ENCODE measurements at regions not wholly inside any gene's neighbourhood (a gene's known extent, or its start where the extent isn't known, plus 50 kb on each side); places are given as distances from the start of the nearest gene placed in this dataset.

DNA sequence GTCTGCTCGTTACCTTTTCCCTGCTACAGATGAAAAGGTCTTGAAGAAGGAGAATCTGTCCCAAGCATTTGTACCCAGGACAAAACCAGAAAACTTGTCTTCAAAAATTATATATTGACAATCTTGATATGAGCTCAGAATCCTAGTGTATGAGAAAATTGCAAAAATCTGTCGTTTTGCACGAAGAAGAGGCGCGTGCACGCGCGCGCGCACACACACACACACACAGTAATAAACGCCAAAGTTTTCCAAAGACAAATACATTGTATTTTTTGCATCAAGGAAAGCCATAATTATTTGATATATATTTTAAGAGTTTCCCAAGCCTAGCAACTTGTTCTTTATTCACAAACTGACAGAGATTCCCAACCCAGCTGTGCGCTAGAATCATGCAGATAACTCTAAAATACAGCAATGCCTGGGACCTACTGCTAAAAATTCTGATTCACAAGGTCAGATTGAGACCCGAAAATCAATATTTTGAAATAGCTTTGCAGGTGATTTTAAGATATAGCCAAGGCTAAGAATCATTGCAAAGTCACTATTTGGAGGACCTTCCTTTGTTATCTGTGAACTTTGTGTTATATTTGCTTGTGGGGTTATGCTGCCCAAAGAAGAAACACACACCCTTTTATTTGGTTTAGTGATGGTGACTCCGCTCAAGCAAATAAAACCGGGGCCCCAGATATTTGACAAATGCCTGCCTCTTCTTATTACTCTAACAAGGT, 1287.7 kb upstream of the CDH6 start:
- no peak for DNase-seq

DNA sequence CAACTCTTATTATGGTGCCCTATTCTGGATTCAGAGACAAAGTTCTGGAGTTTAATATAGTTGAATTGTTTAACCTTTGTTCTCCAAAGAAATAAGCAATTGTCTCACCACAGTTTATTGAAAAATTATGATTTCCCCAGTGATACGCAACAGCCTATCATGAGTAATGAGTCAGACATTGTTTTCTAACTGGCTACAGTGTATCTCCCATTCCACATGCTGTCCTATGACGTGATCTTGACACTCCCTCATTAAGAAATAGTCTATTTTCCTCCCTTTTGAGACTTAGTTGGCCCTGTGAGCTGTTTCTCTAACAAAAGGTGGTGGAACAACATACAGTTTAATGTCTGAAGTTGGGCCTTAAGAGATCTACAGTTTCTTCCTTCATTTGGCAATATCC, 1290.6 kb upstream of the CDH6 start:
- DNase-seq = no peak

DNA sequence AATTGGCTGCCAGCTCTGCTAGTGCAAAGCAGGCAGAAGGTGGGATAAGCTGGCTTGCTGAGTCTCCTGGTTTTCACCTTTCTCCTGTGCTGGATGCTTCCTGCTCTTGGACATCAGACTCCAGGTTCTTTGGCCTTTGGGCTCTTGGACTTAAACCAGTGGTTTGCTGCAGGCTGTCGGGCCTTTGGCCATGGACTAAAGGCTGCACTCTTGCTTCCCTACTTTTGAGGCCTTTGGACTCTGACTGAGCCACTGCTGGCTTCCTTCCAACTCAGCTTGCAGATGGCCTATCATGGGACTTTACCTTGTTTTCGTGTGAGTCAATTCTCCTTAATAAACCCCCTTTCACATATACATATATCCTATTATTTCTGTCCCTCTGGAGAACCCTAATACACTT, 1293.9 kb upstream of the CDH6 start:
- DNase-seq = no peak

DNA sequence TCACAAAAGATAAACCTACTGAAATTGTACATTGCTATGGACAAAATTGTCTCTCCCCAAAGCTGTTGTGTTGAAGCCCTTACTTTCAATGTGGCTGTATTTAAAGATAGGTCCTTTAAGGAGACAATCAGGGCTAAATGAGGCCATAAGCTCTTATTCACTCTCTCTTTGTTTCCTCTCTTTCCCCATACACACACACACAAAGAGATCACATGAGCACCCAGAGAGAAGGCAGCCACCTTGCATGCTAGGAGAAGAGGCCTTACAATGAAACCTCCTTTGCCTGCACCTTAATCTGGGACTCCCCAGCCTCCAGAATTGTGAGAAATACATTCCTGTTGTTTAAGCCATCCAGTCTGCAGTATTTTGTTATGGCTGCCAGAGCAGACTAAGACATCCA, 1295.6 kb upstream of the CDH6 start:
- DNase-seq = no peak

DNA sequence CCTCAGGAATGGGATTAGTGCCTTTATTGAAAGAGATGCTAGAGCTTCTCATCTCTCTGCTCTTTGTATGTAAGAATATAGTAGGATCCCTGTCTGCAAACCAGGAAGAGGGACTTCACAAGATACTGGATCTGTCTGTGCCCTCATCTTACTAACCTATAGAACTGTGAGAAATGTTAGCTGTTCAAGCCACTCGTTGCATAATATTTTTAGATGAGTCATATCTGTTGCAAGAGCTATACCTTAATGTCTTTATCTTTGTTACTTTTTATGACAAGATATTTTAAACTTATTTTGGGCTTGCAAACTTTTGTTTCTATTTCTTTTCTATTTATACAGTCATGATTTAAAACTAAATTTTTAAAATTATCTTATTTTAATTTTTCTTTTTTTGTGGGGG, 1296.8 kb upstream of the CDH6 start:
- no peak for DNase-seq

DNA sequence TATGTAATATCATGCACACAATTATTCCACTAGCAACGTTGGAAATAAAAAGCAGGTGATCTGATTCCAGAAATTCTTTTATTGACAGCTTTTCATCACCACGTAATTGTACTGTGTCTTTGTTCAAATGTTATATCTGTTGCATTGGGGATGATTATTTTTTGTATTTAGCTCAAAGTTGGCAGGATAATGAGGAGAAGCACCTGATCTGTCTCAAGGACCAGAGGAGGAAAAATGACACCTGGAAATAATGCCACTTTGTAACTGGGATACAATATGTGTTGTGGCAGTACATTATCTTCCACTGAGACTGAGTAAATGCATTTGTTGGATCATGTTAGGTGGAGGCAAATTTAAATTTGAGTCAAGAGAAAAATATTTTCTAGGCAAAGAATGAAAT, 1298.8 kb upstream of the CDH6 start:
- no peak for DNase-seq

DNA sequence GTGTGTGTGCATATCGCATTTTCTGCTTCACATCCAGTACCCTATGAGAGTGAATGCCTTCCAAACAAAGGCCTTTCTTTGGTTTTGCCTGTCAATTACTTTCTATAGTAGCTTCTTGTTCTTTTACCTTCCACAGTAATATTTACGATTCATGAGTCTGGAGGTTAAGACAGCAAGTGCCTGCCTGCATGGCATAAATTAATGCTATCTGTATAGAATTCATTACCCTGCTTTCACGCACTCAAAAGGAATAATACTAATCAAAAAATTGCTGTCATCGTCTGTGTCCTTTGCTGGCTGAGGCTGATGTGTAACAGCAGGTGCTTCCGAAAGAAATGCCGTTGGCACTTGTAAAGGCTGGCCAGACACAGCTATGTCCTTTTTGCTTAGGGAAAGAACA, 1304.4 kb upstream of the CDH6 start:
- DNase-seq = no peak

DNA sequence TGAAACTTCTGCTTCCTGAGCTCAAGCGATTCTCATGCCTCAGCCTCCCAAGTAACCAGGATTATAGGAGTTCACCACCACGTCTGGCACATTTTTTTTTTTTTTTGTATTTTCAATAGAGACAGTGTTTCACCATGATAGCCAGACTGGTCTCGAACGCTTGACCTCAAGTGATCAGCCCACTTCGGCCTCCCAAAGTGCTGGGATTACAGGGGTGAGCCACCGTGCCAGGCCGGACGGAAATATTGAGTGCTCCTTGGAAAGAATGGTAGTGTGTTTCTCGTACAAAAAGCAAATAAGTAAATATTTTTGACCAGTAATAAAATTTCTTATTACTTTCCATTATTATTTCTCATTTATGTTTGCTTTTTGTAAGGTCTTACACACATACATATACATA, 1307.9 kb upstream of the CDH6 start:
- DNase-seq = no peak

DNA sequence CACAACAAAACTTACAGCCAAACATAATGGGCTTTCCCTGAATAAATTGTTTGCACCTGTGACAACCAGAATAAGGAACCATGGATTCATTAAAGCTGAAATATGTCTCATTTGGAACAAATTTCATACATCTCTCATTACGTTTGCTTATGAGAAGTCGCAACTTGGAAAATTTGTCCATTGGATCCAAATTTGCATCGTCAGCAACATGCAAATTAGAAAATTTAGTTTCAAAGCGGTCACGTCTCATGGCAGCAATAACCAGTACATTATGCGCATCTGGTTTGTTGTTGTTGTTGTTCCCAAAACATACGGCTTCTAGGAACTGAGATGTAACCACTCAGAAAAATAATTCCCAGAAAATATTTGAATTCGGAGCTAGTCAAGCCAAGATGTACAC, 1311.5 kb upstream of the CDH6 start:
- DNase-seq = no peak

DNA sequence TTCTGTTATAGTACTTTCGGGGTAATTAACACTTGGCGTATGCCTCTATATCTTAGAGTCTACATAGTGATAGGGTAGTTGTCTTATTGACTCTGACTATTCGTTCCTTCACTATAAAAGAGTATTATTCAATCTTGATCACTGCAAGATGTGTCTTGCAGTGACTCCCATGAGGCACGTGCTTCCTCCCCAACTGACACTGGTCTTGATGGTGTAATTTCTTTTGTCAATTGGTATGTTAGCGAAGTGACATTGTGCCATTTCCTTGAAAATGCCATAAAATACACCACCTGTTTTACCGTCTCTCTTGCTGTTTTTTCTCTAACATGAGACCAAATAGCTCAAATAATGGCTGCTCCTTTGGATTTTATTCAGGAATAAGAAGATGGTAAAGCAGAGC, 1314.1 kb upstream of the CDH6 start:
- no peak for DNase-seq

DNA sequence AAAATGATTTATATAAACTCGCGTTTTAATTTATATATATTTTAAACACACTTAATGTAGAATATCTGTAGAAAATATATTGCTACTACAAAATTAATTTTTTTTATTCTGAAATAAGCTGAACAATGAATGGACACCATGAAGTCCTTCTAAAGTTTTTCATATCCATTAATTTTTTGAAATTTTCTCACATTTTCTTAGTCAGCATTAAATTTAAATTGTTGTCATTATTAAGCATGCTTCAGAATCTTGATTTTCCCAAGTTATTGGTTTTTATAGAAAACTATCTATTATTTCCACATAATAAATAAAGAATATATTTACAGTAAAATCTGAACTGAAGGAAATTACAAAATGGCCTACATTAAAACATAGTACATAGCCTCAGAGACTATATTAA, 1314.9 kb upstream of the CDH6 start:
- DNase-seq = no peak

DNA sequence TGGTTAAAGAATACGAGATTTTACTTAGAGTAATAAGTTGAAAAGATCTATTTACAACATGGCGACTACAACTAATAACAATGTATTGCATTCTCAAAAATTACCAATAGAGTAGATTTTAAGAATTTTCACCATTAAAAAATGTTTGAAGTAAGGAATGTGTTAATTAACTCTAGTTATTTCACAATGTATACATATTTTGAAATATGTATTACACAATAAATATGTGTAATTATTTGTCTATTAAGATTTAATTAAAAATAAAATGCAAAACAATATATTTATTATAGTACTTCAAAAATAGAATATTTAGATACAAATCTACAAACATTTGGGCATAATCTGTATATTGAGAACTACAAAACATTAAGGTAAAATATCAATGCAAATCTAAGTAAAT, 1326.3 kb upstream of the CDH6 start:
- no peak for DNase-seq

DNA sequence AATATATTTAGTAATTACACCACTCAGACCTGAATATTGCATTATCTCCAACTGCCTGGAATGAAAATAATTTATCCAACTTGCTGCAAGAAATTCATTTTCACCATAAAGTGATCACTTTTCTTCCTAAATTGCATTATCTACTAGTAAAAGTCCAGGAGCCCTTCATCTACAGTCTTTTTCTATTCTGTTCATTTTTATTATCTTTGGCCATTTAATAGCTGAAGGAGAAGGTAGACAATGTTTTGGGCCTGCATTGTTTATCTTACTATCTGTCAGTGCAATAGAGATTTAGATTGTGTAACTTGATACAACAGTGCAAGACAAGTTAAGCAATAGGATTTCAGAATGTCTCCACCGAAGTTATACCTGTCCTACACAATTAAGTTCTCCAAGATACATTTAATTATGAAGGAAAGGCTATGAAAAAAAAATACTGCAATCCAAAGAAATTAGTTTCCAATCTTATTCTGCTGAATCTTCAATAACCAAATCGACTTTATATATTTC, 1339.7 kb upstream of the CDH6 start:
- peak; percentile 20 for DNase-seq

DNA sequence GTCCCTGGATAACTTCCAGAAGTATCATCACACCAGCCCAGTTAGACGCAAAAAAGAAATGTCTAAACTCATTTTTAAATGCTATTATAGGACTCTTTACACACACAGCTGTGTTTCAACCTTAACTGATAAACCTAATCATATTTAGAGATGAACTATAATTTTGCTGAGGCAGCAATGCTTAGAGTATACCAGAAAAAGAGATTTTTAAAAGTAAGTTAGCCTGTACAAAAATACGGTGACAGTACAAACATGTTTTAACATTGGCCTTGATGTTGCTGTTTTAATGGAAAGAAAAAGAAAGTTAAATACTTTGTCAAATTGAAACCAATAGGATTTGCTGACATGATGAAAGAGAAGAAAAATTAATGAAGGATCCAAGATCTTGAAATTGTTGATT, 1341.2 kb upstream of the CDH6 start:
- DNase-seq = no peak

DNA sequence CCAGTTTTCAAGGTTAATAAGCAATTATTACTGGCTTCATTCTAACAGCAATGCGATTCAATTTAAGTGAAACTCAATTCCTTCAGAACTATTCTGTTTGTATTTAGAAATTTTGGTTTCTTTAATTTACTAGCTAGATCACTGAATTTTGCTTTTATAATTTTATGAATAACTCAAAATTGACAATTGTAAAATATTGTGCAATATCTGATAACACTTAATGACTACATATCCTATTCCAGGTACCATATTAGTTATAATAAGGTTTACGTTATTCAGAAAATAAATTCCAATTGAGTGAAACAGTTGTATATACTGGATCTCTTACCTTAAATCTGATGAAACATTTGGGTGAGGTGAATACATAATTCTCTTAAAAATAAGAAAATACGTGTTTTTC, 1348.3 kb upstream of the CDH6 start:
- DNase-seq = no peak

DNA sequence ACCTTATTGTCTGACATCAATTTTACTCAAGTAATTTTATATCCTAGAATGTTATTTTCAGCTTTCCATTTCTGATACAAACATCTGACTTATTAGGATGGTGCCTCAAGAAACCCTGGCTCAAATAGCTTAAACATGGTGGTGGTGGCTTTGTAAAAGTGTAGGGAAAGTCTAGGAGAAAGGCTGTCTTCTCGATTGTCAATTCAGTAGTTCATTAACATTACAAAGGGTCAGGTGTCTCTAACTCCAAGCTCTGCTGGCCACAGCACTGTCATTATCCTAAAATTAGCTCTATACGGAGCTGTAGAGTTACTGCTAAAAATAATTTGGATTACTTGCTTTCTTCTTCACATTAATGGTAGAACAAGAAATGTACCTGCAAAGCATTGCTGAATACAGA, 1360.1 kb upstream of the CDH6 start:
- DNase-seq = no peak

DNA sequence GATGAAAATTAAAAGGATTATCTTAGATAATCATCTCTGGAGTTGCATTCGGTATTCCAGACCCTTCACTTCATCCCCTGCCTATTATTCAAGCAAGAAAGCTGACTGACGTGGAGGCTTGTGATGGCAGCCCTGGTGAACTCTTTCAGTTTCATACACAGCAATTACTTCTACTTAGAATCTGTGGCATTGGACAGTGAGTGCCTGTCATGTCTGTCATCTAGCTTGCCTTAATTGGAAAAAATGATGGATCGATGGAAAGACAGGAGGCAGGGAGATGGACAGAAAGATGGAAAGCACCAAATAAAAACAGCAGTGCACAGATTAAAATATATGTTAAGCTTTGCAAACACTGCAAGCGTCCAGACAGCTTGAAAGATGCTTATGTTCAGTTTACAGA, 1371.0 kb upstream of the CDH6 start:
- DNase-seq = peak; percentile 83

DNA sequence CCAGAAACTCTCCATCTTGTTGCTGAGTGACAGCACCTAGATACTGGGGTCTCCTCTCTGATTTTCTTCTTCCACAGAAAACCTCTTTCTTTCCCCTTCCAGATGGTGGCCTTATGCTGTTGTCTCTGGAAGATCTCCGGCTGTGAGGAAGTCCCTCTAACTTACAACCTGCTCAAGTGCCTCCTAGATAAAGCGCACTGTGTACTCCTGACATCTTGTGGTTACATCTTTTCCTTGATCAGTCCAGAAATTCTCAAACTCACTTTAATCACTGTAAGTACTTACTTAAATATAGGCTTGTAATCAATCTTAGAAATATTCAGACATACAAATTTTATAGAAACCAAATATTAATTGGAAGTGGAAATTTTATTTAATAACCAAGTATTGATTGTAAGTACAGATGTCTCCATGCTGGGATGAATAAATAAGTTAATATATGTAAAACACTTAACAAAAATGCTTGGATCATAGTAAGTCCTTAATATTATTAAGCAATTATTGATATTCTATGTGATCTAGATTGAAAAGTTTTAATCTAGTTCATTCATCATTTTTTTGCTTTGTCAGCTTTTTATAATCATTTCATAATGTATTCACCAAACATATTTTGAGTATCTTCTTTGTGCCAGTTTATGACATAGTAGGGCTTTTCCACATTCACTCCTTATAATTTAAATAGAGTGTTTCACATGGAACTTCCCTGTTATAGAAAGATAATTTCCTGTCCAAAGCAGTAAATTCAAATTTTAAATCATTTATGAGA, 1381.4 kb upstream of the CDH6 start:
- DNase-seq = no peak

DNA sequence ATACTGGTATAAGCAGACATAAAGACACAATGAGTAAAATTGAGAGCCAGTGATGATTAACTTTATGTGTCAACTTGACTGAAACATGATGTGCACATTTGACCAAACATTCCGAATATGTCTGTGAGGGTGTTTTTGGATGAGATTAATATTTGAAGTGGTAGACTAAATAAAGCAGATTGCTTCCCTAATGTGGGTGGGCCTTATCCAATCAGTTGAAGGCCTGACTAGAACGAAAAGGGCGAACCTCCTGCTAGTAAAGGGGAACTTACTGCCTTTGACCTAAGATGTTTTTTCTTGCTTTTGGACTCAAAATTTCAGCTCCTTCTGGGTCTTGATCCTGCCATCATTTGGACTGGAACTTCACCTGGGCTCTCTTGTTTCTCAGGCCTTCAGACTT, 1387.7 kb upstream of the CDH6 start:
- DNase-seq = no peak

DNA sequence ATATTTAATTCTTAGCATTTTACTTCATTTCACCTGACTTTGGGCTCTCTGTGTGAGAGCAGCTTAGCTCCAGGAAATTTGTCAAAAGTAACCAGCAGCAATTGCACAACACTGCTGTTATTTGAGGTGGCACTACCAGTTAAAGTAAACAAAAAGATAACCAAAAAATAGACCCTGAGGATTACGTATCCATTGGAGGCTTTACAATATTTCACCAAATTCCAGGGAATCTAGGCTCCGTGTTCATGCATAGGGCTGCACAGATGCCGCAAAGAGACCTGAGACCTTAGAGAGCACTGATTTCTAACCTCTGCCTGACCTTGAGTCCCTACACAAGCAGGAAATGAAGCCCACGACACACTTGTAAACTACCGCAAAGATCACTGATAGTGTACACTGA, 1392.7 kb upstream of the CDH6 start:
- DNase-seq = no peak

DNA sequence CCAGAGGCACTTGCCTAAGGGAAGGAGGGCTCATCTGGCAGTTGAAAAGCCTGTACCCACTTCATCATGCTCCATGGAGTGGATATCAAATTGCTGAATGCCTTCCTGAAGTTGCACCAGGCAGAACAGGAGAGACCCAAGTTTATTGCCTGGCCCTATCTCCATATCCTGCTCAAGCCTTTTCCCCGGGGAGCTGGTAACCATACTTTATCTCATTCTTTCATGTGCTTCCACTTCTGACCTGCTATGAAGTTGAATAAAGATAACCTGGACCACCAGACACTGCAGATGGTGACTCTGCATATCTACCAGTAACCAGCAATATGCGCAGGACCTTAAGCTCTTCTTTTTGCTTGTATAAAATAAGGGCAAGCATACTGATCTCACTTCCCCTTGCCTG, 1397.5 kb upstream of the CDH6 start:
- DNase-seq = peak; percentile 91

DNA sequence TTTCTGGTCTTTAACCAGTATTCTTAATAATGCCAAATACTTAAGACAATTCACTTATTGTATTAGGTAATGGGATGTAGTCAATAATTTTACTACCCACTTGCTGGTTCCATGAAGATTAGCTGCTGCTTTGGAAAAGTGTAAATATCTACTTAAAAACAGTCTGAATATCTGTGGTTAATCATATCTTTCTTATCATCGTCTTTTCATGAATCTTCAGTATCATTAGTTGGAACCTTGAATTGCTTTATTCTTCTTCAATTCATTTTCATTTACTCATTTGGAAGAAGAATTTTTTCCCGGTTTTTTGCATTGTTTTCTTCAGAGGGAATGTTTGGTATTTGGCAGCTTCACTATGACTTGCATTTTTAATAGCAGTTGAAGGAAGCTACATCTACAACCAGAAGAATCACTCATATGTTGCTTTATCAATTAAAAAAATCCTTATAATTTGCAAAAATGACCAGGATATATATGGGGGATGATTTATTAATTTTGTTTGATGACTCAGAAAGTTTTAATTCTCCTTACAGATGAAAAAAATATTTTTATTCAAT, 1398.3 kb upstream of the CDH6 start:
- DNase-seq = no peak

DNA sequence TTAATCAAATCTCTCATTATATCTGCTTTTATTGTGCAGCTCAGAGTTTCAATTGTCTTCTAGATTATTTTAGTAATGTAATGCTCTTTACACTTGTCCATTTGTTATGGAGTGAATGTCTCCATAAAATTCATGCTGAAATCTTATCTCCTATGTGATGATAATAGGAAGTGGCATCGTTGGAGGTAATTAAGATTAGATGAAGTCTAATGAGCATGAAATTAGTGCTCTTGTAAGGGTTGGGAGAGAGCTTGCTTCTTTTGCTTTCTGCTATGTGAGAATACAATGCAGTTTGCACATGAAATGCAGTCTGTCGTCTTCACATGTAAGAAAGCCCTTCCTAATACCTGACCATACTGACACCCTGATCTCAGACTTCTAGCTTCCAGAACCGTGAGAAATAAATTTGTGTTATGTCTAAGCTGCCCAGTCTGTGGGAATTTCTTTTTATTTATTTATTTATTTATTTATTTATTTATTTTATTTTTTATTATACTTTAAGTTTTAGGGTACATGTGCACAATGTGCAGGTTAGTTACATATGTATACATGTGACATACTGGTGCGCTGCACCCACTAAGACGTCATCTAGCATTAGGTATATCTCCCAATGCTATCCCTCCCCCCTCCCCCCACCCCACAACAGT, 1399.2 kb upstream of the CDH6 start:
- DNase-seq = no peak

DNA sequence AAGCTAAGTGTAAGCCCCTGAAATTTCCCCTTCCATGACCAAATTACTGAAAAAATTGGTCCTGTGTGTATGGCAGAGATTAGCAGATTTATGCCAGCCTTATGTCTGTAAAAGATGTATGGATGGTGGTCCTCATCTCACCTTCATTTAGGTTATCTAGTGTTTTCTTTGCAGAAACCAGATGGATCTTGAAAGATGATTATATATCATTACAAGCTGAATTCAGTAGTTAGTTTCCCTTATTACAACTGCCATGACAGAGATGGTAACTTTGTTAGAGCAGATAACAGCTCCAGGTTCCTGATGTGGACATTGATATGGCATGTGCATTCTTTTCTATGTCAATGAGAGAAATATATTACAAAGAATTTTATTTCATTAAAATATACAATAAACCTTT, 1403.2 kb upstream of the CDH6 start:
- no peak for DNase-seq
